ENCODE measurements at regions not wholly inside any gene's neighbourhood (a gene's known extent, or its start where the extent isn't known, plus 50 kb on each side); places are given as distances from the start of the nearest gene placed in this dataset.

DNA sequence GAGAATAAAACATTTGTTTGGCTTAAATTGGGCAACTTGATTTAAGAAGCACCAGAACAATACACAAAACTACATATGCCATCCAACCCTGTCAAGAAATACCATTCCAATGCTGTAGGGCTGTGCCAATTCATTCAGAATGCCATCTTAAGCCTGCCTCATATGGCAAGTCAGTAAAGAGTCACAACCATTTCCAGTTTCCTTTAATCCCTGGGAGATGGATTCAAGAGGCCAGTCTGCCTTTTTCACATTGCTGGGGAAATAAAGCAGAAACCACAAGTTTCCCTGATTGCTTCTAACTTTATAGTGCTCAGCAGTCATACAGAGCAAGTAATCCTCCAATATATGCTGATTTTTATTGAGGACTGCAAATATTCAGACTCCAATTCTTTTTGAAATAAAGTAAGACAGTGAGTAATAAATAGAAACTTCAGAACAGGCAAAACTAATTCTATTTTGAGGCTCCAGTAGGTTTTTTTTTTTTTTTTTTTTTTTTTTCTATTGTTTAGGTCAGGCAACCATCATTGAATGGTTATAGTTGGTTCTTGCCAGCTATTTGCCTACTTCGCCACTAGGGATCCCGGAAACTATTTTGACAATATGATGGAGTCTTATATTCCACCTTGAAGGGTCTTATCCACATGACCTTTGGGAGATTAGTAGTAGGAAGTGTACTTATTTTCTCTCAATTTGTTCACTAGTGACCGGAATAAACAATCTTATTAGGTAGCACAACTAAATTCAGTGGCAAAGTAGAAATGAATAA lies 400.9 kb upstream of the MEF2C start:
- no peak overlapping the region for H3K4me3 ChIP-seq (ENCODE audit: low read depth, low read length)
- DNase-seq (ENCODE audit: low read depth): no peak

DNA sequence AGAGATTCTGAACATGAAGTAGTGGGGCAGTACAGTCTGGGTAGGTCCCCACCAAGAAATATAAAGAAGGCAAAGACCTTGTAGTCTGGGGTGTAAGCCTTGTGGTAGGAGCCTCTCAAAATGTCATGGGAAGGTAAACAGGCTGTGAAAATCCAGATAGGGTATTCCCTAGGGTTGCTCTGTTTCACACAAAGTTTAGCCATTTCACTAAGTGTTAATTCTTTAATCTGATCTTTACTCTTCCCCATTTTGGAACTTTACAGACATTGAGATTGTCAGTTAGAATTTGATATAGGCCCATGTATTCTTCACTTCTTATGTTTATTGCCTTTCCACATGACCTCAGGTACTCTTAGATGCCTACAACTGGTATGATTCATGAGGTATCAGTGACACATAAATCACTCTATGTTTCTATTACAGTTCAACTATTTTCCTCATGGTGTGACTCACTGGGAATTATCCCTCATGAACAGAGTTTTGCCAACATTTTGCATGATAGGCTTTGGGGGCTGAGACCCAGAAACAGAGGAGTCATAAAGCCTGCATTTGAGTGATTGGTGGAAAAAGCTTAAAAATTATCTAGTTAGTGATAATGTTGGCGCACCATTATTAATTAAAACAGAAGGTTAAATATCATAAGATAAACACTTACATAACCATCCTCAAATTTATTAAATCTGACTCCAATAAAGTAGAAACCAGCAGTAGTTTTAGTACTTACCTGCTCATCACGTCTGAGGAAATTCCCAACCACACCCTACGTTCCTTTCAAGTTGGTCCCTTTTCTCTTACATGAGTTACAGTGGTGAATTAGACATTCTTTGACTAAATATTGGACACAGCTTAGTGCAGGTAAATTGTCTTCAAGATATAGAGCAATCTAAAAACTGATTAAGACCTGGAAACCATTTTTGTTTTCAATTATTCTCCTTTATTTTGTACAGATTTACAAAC lies 399.8 kb upstream of the MEF2C start:
- peak; percentile 75 for DNase-seq (ENCODE audit: low read depth)

DNA sequence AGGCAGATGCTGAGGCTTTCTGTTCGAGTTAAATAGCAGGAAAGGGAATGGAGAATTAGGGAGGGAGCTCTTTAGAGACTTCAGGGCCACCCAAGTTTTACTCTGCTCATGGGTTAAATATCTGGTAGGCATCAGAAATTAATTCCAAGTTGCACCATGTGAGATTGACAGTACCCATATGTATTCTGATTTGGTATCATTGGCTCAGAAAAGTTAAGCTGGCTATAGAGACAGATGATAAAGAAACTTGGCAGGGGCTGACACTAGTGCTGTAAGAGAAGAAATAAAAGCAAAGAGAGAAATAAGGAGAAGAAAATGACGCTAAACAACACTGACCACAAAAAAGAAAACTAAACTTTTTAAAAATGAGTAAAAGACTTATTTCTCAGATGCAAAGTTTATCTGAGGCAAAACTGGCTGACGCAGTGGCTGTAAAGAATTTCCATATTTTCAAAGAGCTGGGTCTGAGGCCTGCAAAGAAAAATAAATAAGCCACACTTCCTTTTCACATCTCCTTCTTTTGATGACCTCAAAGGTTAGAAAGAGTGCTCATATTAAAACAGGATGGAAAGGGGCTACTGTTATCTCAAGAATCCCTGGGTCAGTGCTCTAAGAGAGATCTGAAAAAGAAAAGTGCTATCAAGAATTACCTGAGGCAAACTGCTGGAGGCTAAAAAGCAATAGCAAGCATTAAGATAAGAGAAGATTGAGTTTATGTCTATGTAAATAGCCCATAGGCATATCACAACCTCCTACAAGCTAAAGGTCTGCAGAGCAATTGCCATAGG lies 399.0 kb upstream of the MEF2C start:
- no peak for DNase-seq (ENCODE audit: low read depth)
- H3K4me3 ChIP-seq (ENCODE audit: low read depth, low read length): no peak overlapping the region

More for the DNA sequence above, 399.8 kb upstream of the MEF2C start:
- no peak overlapping the region for H3K4me3 ChIP-seq (ENCODE audit: low read depth, low read length)

DNA sequence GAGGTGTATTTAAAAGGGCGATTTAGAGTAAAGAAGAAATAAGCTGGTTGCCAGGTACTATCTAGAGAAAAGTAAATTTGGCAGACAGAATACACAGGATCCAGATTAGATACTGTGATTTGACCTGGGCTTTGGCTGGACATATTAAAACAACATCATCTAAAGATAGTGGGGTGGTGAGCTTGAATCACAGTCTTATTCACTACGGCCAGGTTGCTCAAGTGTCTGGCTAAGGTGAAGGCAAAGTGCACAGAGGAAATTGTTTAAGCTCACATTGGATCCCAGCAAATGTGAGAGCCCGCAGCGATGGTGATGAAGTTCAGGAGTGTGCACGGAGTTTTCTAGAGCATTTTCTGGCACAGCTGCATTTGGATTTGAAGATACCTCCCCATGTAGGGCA lies 398.2 kb upstream of the MEF2C start:
- no peak for DNase-seq (ENCODE audit: low read depth)
- H3K4me3 ChIP-seq (ENCODE audit: low read depth, low read length): no peak overlapping the region

- DNase-seq (ENCODE audit: low read depth): no peak
Measured at GRCh38 chr5:89280103-89281037, 397.4 kb upstream of the MEF2C start.

DNA sequence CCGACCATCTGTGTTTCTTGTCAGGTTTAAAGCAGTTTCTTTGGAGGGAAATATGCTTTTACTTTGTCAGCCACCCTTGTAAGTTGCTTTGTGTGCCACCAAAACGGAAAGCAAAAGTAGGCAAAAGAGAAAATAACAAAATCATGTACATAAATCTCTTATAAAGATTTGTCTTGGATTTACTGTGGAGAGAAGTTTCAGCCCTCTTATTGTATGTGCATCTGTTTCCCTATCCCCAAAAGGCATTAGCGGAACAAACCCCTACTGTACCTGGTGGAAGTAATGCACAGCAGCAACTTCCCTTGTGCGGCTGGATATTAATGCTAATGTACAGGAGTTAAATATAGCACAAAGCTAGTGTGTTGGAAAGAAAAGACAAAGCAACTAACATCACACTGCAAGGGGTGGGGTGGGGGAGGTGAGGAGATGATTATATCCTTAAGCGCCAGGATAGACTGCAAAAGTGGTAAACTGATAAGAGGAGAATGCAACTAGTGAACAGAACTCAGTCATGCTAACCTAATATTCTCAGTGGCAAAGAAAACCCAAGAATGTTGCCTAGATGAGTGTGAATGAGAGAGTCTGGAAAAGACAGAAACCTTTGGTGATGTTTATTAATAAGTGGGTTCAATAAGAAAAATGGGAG lies 396.5 kb upstream of the MEF2C start:
- H3K4me3 ChIP-seq (ENCODE audit: low read depth, low read length): no peak overlapping the region
- no peak for DNase-seq (ENCODE audit: low read depth)

More at GRCh38 chr5:89280103-89281037, 397.4 kb upstream of the MEF2C start:
- no peak overlapping the region for H3K4me3 ChIP-seq (ENCODE audit: low read depth, low read length)

DNA sequence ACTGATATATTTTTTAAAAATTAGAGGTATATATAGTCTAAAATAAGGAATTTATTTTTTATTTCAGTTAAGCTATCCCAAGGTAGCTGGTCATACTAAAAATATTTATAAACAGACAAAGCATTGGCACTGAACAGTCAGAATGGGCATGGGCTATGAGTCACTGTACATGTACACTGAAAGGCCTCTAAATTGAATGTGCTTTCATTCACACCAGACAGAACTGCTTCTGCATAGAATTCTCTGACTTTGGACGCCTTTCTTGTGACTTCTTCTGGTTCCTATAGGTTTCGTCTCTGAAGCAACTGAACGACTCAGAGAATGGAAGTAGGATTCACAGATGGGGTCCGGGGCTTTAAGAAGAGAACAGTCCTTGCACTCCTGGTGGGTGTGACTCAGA lies 394.8 kb upstream of the MEF2C start:
- H3K4me3 ChIP-seq (ENCODE audit: low read depth, low read length): no peak overlapping the region
- DNase-seq (ENCODE audit: low read depth): no peak

DNA sequence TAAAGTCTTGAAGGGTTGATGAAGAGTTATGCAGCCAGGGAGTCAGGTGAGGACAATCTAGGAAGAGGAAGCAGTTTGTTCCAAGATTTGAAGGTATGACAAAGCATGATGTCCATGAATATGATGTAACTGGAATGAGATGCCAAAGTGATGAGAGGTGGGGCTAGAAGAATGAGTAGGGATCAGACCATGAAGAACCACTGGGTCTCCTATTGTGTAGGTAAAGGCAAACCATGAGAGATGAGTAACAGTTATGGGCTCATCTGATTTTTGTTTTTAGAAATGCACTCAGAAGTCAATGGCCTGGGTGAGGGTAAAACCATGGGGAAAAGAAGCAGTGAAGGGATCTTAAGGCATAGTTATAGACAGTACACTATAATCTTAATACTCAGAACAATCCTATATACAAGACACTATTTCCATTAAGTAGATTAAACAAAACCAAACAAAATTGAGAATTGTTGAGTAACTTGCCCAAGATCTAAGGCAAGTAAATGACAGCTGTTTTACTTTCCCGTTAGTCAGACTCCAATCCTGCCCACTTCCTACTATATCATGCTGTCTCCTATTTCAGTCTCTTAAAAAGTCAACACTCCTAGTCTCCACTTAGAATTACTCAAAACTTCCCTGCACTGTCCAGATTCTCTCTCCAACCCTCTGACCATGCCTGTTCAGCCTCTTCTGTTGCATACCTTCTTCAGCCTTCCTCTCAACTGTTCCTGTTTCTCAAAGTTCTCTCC lies 393.8 kb upstream of the MEF2C start:
- DNase-seq (ENCODE audit: low read depth): no peak

GRCh38 chr5:89275066-89275855 lies 392.3 kb upstream of the MEF2C start:
- no peak overlapping the region for H3K4me3 ChIP-seq (ENCODE audit: low read depth, low read length)
- DNase-seq (ENCODE audit: low read depth): no peak

More for the DNA sequence above, 393.8 kb upstream of the MEF2C start:
- H3K4me3 ChIP-seq (ENCODE audit: low read depth, low read length): no peak overlapping the region

DNA sequence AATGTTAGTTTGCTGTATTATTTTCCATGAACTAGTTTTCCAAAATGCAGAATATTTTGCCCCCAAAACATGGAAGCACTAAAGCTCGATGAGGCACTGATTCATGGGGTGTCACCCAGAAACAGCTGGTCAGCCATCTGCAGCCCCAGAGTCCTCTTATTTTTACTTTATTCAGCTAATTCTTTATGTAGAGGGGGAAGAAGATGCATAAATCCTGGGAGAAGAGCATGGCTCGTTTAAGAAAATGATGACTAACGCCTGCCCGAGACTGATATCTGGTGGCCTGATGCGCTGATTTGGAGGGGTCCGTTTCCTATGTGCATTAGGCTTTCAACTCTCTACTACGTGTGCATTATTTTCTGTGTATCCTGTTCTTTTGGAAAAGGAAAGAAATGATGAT lies 390.3 kb upstream of the MEF2C start:
- no peak for DNase-seq (ENCODE audit: low read depth)
- no peak overlapping the region for H3K4me3 ChIP-seq (ENCODE audit: low read depth, low read length)

- no peak overlapping the region for H3K4me3 ChIP-seq (ENCODE audit: low read depth, low read length)
- no peak for DNase-seq (ENCODE audit: low read depth)
Measured at GRCh38 chr5:89270901-89271300, 387.9 kb upstream of the MEF2C start.

DNA sequence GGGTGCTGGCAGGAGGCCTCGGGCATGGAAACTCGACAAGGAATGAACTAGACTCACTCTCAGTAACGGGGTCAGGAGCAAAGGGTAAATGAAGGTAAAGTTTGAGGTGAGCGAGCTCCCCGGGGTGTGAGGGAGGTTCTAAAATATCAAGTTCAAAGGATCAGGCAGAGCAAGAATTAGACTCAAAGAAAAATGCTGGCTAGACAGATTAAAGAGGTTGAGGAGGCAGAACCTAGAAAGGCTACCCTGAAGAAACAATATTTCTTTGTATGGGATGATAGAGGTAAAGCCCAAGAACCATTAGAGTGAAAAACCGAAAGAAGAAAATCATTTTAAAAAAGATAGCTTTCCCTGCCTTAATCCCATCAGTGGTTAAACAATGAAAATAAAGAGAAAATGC lies 386.7 kb upstream of the MEF2C start:
- H3K4me3 ChIP-seq (ENCODE audit: low read depth, low read length): no peak overlapping the region
- DNase-seq (ENCODE audit: low read depth): no peak

- no peak for DNase-seq (ENCODE audit: low read depth)
- H3K4me3 ChIP-seq (ENCODE audit: low read depth, low read length): no peak overlapping the region
Measured at GRCh38 chr5:89268460-89268859, 385.5 kb upstream of the MEF2C start.

- H3K4me3 ChIP-seq (ENCODE audit: low read depth, low read length): no peak overlapping the region
- no peak for DNase-seq (ENCODE audit: low read depth)
Measured at GRCh38 chr5:89267788-89268187, 384.8 kb upstream of the MEF2C start.

DNA sequence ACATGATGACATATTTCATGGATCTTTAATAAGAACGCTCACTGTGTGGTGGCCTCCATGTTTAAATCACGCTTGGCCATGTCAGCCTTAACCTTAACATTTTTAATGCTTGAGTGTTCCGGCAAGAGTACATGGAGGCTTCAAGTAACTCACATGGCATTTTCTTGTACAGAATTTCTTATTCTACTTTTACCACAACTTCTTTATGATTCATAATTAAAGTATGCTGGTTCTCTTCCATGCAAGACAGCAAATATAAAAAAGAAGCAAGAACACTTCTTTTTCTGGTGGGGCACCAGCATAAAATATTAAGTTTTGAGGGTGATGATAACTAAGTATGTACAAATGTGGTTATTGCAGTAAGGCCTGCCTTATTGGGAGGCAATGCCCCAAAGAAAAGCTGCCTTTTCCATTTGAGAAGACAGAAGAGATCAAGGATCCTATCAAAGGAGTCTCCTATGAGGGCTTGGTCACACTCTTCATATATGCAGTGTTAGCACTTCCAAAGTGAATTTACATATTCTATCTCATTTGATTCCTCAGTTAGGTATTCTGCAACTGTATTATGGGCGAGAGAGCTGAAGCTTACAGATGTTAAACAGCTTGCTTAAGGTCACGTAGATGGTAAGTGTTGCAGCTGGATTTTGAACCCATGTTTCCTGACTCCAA lies 382.7 kb upstream of the MEF2C start:
- peak; percentile 85 for DNase-seq (ENCODE audit: low read depth)

GRCh38 chr5:89263846-89264245 lies 380.9 kb upstream of the MEF2C start:
- no peak overlapping the region for H3K4me3 ChIP-seq (ENCODE audit: low read depth, low read length)
- DNase-seq (ENCODE audit: low read depth): no peak

More for the DNA sequence above, 382.7 kb upstream of the MEF2C start:
- no peak overlapping the region for H3K4me3 ChIP-seq (ENCODE audit: low read depth, low read length)
